Ovary (tissue), 7 donors: ENCODE measurements at regions not wholly inside any gene's neighbourhood (a gene's known extent, or its start where the extent isn't known, plus 50 kb on each side); places are given as distances from the start of the nearest gene placed in this dataset.
A peak's percentile ranks its signal among the peaks of the same experiment; 100 is the strongest.

Experiments used
- DNase-seq, 5 donors: peaks; one replicate each; pipeline ENCODE4 v3.0.0-alpha.2; 2019 to 2020
- H3K27ac ChIP-seq, 2 donors: fragments of 200-600 bp; one replicate each; pipeline versions ENCODE4 v1.5.1 to v1.8.0; 2019 to 2022
- H3K27me3 ChIP-seq: fragments of 200-600 bp; one replicate; pipeline ENCODE4 v1.8.0; 2022
- H3K36me3 ChIP-seq: fragments of 200-600 bp; sonication (generic); one replicate; pipeline ENCODE4 v1.5.1; 2019
- H3K4me1 ChIP-seq: one replicate; pipeline ENCODE4 v1.8.1; 2013; ENCODE audit warnings: mild to moderate bottlenecking, moderate library complexity; ENCODE audit not compliant: insufficient read depth
- H3K4me3 ChIP-seq: fragments of 200-600 bp; sonication (generic); one replicate; pipeline ENCODE4 v1.5.1; 2017
- H3K9me3 ChIP-seq, 2 donors: fragments of 200-600 bp in 1 of 2; sonication (generic) in 1 of 2; one replicate each; pipeline versions ENCODE4 v1.5.1 to v1.8.1; 2013 to 2019; ENCODE audit warnings: mild to moderate bottlenecking in 1 of 2, moderate library complexity in 1 of 2
- EP300 ChIP-seq: sonication (generic); formaldehyde crosslinking; IDR thresholded peaks from one replicate; pipeline ENCODE4 v1.6.1; 2017; ENCODE audit warnings: antibody characterized with exemption
- POLR2A ChIP-seq: fragments of 450-650 bp; IDR thresholded peaks from one replicate; pipeline ENCODE4 v1.6.1; 2017; ENCODE audit warnings: antibody characterized with exemption, mild to moderate bottlenecking, moderate library complexity
- WGBS, 3 donors: extraction: QIAGEN DNeasy Blood & Tissue Kit in 1 of 3; methylation state at CpG; one replicate each; pipeline versions ENCODE4 v1.1.5 to v1.1.7; 2013 to 2017; 5-methylcytosine and 5-hydroxymethylcytosine counted together
- intact Hi-C, 4 donors: fragments of 100-400 bp; cut with DNase I; formaldehyde crosslinking; loops; one replicate each; pipeline versions ENCODE4 v1.11.0 to v1.15.1; 2022 to 2023
- TF ChIP-seq, protein P1 (sequence below), 3 donors: fragments of 450-650 bp in 2 of 3; fragments of 200-600 bp in 1 of 3; IDR thresholded peaks; one replicate each; pipeline versions ENCODE4 v1.5.1 to v1.8.0; 2016 to 2022; ENCODE audit warnings: antibody characterized with exemption in 3 of 3, mild to moderate bottlenecking in 1 of 3
- donor health status: DM: no; HTN: no; CAD: no; lungs with moderate emphysema.
- donor health status: DM: no; HTN: no; CAD: no.
- donor health status: Bipolar disorder and iron deficiency.
- donor health status: DM: no; HTN: no; CAD: no.
- donor health status: DM: yes; HTN: yes; CAD: no.

DNA sequence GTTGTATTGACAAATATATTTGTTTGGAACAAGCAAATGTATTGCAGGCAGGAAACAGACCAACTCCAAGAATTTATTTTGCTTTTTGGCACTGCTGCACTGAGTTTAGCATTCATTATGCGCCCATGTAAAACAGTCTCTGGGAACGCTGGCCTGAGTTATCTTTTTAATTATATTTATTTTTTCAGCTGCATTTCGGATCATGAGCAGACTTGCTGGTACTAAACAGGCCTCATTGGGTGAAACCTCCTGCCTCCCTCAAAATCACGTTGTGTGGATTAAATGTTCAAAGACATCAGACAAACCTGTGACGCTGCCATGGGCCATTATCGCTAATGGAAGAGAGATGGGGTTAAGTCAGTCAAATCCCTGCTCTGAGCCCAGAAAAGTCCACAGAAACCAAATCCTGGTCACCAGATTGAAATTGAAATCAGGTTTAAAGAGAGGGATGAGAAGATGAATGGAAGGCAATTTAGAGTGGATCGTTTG is 511.1 kb upstream of the PROK2 start:
- TF ChIP-seq EP300 (no peak), POLR2A (no peak)
- TF ChIP-seq, protein P1, sequence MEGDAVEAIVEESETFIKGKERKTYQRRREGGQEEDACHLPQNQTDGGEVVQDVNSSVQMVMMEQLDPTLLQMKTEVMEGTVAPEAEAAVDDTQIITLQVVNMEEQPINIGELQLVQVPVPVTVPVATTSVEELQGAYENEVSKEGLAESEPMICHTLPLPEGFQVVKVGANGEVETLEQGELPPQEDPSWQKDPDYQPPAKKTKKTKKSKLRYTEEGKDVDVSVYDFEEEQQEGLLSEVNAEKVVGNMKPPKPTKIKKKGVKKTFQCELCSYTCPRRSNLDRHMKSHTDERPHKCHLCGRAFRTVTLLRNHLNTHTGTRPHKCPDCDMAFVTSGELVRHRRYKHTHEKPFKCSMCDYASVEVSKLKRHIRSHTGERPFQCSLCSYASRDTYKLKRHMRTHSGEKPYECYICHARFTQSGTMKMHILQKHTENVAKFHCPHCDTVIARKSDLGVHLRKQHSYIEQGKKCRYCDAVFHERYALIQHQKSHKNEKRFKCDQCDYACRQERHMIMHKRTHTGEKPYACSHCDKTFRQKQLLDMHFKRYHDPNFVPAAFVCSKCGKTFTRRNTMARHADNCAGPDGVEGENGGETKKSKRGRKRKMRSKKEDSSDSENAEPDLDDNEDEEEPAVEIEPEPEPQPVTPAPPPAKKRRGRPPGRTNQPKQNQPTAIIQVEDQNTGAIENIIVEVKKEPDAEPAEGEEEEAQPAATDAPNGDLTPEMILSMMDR (IDR thresholded peaks at IDR 0.05): no peak
- WGBS, 3 donors: 69 to 87% (median 77%) methylated on average over 7 of the region's 7 CpGs
- peak overlapping the region in 1 of 2 donors; percentile 20 for H3K27ac ChIP-seq
- H3K36me3 ChIP-seq: no peaks in the 10 kb centered on the region
- no peak for DNase-seq
- intact Hi-C loops: no loop called here
- H3K4me3 ChIP-seq: no peak overlapping the region
- H3K9me3 ChIP-seq: no peaks in the 10 kb centered on the region
- H3K4me1 ChIP-seq: peaks cover 5% of the 10 kb centered on the region
- no peaks in the 10 kb centered on the region for H3K27me3 ChIP-seq

DNA sequence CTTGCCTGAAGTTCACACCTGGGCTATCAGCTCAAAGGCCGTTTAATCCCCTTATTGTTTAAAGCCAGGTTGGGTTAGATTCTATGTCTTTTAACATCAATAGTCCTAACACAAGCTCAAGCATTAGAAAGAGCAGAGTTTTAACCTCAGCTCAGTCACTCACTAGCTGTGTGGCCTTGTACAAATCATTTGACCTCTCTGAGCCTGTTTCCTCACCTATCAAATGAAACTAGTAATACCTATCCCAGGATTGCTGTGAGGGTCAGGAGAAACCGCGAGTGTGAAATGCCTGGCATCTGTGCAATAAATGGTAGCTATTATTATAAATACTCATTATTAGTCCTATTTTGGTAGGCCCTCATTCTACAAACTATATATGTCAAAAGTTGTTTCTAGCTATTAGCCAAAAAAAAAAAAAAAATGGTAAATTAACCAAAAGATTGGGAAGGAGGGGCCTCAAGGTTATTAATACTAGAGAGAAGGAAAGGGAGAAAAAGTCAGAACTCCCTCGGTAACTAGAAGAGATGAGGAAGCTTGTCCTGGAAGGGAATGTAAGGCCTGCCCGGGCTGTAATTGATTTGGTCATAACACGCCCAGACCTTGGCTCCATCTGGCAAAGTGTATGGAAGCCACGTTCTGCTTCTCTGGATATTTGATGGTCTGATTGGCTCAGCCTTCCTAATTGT is 510.5 kb upstream of the PROK2 start:
- H3K9me3 ChIP-seq: no peaks in the 10 kb centered on the region
- TF ChIP-seq, protein P1 (IDR thresholded peaks at IDR 0.05): no peak
- TF ChIP-seq POLR2A (no peak), EP300 (no peak)
- WGBS, 3 donors: 58 to 74% (median 69%) methylated on average over 7 of the region's 7 CpGs
- DNase-seq: no peak
- no peak overlapping the region for H3K4me3 ChIP-seq
- no peak overlapping the region for H3K27ac ChIP-seq
- no peaks in the 10 kb centered on the region for H3K27me3 ChIP-seq
- H3K4me1 ChIP-seq: peaks cover 5% of the 10 kb centered on the region
- H3K36me3 ChIP-seq: no peaks in the 10 kb centered on the region
- intact Hi-C loops: no loop called here

DNA sequence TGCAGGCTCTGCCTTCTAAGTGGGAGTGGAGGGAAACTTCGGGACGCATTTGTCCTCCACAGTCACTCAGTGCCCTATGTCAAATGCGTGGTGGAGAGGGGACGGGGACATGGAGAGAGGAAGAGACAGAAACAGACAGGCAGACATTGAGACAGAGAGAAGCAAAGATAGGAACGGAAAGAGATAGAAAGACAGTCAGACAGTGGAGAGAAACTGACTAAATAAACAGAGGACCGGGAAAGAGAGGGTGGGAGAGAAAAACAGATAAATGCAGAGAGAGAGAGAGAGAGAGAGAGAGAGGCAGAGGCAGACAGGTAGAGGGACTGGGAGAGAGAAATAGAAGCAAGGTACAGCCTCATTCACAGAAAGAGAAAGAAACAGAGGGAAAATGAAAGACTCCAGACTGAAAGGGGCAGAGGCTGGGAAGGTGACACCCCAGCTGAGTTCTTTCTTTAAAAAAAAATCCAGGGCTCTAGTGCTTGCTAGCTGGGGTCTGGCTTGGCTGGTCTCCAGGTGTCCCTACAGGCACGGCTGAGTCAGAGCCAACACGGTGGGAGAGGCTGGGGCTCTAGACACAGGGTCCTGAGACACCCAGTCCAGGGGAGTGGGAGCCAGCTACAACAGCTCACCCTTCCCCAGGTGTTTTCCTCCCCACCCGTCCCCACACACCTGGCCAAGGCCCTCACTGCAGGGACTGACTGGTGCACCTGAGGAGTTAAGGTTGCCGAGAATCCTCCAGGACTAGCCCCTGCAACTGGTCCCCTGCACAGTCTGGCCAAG is 506.1 kb upstream of the PROK2 start:
- no peak overlapping the region for H3K27ac ChIP-seq
- no peaks in the 10 kb centered on the region for H3K27me3 ChIP-seq
- H3K36me3 ChIP-seq: no peaks in the 10 kb centered on the region
- 80 to 81% (median 81%) methylated on average over 9 to 10 of the region's 10 CpGs for WGBS, 3 donors
- DNase-seq: no peak
- intact Hi-C loops: no loop called here
- H3K9me3 ChIP-seq: no peaks in the 10 kb centered on the region
- TF ChIP-seq, protein P1 (IDR thresholded peaks at IDR 0.05): no peak
- no peak for TF ChIP-seq POLR2A
- no peak for TF ChIP-seq EP300
- no peak overlapping the region for H3K4me3 ChIP-seq
- peaks cover 5% of the 10 kb centered on the region for H3K4me1 ChIP-seq

DNA sequence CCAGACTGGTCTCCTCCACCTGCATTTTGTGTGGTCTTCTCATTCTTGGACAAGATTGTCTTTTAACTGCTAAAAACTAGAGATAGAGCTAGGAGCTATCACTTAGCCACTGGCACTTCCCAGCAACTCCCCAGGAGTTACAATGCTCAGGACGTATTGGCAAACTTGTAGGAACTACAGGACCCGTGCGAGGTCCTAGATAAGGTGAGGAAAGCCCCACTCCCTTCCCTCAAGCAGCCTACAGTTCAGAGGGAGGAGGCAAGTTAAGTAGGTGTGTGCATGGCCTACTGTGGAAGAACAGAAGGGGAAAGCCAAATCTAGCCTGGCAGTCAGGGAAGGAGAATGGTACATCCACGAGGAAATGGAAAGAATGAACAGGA is 504.7 kb upstream of the PROK2 start:
- TF ChIP-seq, protein P1 (IDR thresholded peaks at IDR 0.05): no peak
- TF ChIP-seq EP300: no peak
- TF ChIP-seq POLR2A: no peak
- 82 to 91% (median 83%) methylated on average over 4 of the region's 4 CpGs for WGBS, 3 donors
- no peak for DNase-seq
- intact Hi-C loops: no loop called here
- no peak overlapping the region for H3K27ac ChIP-seq
- H3K36me3 ChIP-seq: no peaks in the 10 kb centered on the region
- H3K4me1 ChIP-seq: peaks cover 5% of the 10 kb centered on the region
- H3K4me3 ChIP-seq: no peak overlapping the region
- no peaks in the 10 kb centered on the region for H3K27me3 ChIP-seq
- no peaks in the 10 kb centered on the region for H3K9me3 ChIP-seq
